H7 (cell line): ENCODE measurements at regions not wholly inside any gene's neighbourhood (a gene's known extent, or its start where the extent isn't known, plus 50 kb on each side); places are given as distances from the start of the nearest gene placed in this dataset.

ENCODE experiments used
- DNase-seq: peaks from one replicate; pipeline ENCODE4 v3.0.0; 2012
- H3K27me3 ChIP-seq: 2 replicates; pipeline ENCODE4 v1.6.0; 2011; ENCODE audit warnings: mild to moderate bottlenecking, low read length; ENCODE audit not compliant: control insufficient read depth, insufficient read depth
- H3K36me3 ChIP-seq: replicated peaks from 2 replicates; pipeline ENCODE4 v1.5.1; 2011; ENCODE audit warnings: low read length; ENCODE audit not compliant: control insufficient read depth, insufficient read depth
- H3K4me3 ChIP-seq: 2 replicates; pipeline ENCODE4 v1.5.1; 2011; ENCODE audit warnings: low read depth, mild to moderate bottlenecking, control low read depth, low read length, moderate library complexity; ENCODE audit not compliant: insufficient read depth

DNA sequence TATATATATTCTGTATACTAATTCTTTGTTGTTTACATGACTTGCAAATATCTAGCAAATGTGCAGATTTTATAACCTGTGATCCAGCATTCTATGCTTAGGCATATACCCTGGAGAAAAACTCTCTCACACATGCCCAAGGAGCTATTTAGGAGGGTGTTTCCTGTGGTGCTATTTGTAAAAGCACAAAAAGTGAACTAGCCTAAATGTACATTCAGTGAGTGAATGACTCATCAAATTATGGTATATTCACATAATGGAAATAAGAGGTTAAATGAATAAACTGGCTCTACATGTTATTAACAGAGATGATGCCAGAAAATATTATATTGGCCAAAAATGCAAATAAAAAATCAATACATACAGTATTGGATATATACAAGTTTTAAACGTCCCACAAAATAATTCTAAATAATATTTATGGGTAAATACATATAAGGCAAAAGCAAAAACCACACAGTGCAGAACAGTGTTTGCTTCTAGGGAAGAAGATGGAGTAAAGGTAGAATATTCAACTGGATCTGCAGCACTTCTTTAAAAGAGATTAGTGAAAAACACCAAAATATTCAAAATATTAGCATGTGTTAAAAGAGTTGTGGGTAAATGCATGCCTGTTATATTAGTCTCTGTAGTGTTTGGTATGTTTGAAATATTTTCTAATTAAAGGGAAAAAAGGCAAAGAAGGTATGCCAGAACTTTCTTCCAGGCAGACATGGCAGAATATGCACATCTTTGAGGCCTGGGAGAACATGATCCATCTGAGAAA is 344.7 kb downstream of the KLF5 start:
- DNase-seq = no peak

DNA sequence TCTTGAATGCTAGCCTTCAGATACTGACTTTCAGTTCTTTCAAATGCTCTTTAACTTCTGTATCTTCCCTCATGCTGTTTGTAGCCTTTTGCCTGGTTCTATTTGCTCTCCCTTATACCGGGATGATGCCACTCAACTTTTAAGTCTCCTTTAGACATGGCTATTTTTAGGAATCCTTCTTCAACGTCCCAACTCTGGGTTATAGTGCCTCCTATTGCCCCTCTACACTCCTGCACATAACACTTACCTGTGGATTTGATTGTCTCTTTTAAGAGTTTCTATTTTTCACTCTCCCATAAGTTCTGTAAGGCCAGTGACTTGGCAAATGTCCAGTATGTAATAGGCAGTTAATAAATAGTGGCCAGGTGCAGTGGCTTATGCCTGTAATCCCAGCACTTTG is 343.0 kb downstream of the KLF5 start:
- Histone ChIP-seq H3K4me3 (no peak overlapping the region), H3K36me3 (no peaks in the 10 kb centered on the region), H3K27me3 (no peaks in the 10 kb centered on the region)
- DNase-seq = peak; percentile 9

More for the DNA sequence above, 344.7 kb downstream of the KLF5 start:
- no peak overlapping the region for H3K4me3 ChIP-seq
- H3K36me3 ChIP-seq = no peaks in the 10 kb centered on the region
- H3K27me3 ChIP-seq = no peaks in the 10 kb centered on the region

DNA sequence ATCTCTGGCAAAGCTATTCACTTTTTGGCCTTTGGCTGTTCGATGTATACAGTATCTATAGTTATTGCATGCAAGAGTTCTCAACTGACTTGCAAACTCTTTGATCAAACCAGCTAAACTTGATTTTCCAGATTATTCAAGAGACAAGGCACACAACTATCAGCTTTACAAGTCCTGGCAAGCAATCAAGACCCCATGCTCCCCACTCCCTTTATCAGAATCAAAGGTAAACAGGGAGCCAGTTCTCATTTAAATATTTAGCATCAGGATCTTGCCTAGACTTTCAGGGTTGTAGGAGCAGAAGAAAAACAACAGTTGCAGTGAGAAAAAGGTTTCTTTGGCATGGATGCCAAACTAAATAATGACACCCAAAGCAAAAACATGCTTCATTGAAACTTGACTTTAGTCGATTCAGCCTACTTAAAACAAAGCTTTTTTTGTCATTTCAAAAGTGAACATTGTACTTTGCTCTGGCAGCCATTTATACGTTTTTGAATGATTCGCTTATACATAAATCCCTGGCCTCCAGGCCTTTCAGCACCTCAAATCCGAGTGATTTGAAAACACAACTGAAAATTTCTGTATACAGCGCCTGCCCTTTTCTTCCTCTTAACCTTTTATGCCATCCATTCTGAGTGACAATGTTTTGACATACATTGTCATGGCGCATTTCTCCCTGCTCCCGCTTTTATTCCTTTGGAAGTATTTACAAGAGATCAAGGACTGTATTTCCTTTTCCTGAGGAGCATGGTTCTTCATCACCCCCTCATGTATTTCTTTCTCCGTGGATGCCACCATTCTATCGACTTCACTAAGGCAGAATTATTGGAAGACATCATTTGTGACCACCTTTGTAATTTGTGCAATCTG is 340.8 kb downstream of the KLF5 start:
- DNase-seq = no peak
- no peaks in the 10 kb centered on the region for H3K36me3 ChIP-seq
- no peaks in the 10 kb centered on the region for H3K27me3 ChIP-seq
- H3K4me3 ChIP-seq = no peak overlapping the region

DNA sequence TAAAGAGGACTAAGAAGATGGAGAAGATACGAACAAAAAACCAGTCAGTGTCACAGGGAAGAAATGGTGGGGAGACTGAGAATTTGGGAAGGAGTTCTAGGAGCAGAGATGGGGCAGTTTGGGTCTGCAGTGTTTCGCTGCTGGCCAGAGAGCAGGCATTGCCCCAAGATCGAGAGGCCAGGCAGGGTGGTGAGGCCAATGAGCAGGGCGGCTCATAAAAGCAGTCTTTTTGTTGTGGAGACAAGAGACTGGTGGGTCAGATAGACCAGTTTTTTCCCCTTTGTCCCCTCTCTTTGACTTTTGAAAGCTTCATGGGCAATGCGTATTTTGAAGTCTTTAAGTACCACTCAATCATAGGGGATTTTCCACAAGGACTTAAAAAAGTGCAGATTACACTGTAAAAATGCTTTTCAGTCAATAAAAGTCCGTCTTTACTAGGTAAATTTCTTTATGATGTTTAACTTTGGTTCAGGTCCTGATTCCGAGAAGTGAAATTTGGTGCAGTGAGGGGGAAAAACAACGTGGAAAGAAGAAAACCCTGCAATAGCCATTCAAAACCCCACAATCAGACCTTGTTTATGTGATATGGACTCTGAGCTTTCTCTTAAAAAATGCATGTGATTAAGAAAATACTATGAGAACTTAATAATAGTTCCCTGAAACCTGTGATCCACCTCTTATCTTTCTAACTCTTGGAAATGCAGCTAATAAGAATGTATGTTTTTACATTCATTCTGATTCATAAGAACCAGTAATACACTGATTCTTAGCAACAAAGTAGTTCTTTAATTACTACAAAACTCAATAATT is 338.9 kb downstream of the KLF5 start:
- H3K36me3 ChIP-seq = no peaks in the 10 kb centered on the region
- no peak overlapping the region for H3K4me3 ChIP-seq
- H3K27me3 ChIP-seq = no peaks in the 10 kb centered on the region
- DNase-seq = no peak

DNA sequence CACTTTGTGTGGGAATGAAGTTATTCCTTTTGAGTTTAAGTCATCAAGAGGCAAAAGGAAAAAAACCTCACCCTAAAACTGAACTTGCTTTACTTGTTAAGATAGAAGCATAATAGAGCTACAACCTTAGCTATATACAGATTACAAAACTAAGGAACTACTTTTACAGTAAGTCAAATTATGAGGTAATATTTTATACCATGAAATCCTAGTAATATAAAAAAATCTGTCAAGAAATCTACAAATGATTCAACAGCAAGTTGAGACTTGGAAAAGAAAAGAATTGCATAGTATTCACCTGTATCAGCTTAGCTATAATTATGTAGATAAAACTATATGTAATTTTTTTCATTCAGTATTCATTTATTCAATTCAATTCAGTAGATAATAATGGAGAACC is 335.3 kb downstream of the KLF5 start:
- Histone ChIP-seq H3K36me3 (no peaks in the 10 kb centered on the region), H3K27me3 (no peaks in the 10 kb centered on the region), H3K4me3 (no peak overlapping the region)
- DNase-seq = no peak

DNA sequence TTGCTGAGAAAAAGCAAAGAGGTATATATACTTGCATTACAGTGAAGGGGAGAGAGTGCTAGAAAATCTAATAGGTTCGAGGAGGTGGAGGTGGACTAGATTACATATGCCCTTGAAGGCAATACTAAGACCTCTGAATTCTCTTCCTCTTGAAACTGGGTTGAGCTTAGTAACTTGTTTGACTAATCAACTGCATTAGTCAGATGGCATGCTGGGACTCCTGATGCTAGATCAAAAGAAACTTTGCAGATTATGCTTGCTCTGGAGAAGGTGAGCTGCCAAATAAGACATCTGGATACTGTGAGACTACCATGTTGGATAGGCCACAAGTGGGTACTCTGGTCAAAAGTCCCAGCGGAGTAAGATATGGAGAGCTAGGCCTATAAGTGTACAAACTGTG is 331.3 kb downstream of the KLF5 start:
- H3K27me3 ChIP-seq = no peaks in the 10 kb centered on the region
- H3K4me3 ChIP-seq = no peak overlapping the region
- no peaks in the 10 kb centered on the region for H3K36me3 ChIP-seq
- DNase-seq = no peak

DNA sequence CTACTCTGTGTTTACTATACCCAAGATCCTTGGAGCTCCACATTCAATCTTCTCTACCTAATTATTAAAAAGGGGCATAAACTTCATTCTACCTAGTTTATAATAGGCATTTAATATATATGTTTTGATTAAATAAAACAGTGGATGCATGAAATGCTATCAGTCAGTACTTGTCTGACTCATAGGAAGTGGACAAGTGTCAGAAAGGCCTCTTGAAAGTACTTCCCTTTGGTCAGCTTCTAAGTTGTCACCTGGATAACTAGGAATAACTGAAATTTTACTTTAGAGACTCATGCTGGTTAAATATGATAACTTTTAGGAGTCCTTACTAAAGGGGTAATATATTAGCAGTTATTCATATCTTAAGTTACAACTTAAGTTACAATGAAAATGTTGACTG is 329.8 kb downstream of the KLF5 start:
- Histone ChIP-seq H3K27me3 (no peaks in the 10 kb centered on the region), H3K36me3 (no peaks in the 10 kb centered on the region), H3K4me3 (no peak overlapping the region)
- no peak for DNase-seq

DNA sequence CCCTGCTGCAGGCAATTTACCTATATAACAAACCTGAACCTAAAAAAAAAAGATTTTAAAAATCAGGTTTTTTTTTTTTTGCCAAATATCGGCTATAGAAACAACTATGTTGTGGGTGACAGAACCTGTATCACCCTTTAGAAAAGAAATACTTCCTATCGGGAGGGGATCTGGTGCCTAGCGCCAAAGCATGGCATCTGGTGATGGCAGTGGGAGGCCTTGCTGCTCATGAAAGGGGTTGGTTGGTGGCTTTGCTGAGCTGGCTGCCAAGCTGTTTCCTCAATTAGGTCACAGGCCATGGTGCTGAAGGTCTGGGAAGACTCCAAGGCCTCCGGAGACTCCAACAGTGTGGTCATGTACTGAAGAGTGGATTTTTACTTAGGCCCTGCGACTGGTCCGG is 328.5 kb downstream of the KLF5 start:
- no peaks in the 10 kb centered on the region for H3K27me3 ChIP-seq
- no peak overlapping the region for H3K4me3 ChIP-seq
- DNase-seq = no peak
- H3K36me3 ChIP-seq = no peaks in the 10 kb centered on the region

DNA sequence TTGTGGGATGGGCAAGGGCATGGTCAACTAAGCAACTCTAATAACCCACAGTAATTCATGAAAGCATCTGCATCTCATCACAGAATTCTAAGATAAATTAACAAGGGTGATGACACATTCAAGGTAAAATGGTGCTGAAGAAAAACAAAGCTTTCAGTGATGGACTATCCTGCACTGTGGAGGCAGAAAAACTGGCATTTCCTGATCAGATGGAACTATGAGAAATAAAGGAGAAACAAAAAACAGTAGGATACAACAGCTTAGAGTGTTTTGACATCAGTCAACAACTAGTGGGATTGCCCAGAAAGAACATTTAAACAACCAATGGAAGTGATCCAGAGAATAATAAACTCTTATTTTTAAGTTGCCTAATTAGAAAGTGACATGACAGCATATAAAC is 327.0 kb downstream of the KLF5 start:
- no peaks in the 10 kb centered on the region for H3K27me3 ChIP-seq
- no peak for DNase-seq
- no peaks in the 10 kb centered on the region for H3K36me3 ChIP-seq
- H3K4me3 ChIP-seq = no peak overlapping the region

DNA sequence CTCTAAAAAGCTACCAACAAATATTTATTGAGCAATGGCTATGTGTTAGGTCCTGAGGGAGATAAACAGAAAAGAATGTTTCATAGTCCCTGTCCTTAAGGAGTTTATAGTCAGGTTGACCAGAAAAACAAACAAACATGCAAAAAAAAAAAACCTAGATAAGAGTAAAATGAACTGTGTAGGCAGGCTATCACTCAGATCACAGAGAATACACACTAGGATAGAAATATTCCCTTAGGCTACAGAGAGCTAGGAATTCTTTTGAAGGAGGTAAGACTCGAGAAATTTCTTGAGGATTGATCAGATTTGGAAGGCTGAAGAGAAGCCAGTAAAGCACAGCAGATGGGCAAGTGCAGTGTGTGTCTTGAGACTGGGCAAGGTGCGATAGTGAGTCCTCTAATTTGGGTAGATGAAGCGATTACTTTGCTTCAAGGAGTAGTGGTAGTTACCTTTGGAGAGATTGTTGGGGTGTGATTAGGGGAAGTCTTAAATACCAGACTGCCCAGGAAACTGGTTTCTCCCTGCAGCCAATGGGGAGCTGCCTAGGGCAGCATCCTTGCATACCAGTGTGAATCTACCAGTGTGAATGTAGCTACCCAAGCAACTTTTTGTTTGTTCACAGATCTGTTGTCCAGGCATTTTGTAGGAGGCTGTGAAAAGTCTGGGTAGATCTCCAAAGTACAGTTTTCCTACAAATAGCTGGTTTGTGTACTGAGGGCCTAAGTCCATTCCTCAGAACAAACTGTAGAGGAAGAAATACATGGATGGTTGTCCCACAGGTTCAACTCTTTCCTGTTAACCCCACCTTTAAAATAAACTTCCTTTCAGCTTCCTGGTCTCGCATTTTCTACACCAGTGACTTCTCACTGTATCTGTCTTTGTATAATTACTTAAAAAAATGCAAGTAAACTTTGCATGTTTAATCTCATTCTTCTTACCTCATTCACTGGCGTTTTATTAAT is 314.1 kb downstream of the KLF5 start:
- no peak for DNase-seq
- Histone ChIP-seq H3K4me3 (no peak overlapping the region), H3K36me3 (no peaks in the 10 kb centered on the region), H3K27me3 (no peaks in the 10 kb centered on the region)

DNA sequence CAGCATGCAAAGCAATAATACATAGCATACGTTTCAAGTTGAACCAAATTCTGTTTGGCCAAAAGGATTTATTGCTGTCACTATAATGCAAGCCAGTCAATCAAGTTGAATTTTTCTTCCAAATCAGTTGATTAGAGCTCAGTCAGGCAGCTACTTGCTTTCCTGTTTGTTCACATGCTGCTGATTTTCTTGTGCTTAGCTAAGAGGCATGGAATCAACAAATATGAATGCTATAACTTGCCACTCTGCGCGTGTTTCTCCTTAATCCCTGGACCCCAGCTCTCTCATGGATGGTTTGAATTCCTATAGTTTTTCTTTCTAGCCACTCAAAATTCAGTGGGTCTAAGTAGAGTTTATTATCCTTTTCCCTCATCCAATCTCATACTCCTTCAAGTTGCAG is 311.3 kb downstream of the KLF5 start:
- DNase-seq = no peak
- Histone ChIP-seq H3K27me3 (no peaks in the 10 kb centered on the region), H3K4me3 (no peak overlapping the region), H3K36me3 (no peaks in the 10 kb centered on the region)

DNA sequence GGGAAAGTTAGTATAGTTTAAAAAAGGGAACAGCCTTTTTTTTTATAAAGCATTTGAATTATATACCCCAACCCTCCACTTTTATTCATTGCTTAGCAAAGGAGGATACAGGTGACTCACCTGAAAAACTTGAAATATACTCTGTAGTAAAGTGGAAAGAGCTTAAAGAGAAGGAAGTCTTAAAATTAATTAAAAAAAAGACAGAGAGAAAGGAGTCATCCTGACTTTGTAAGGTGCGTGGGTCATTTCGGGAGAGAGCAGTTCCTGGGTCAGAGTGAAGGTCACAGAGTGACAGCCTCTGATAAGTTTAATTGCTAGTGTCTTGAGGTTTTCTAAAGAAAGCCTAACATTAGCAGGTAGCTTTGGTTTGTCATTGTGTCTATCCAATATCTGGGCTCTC is 310.3 kb downstream of the KLF5 start:
- Histone ChIP-seq H3K36me3 (no peaks in the 10 kb centered on the region), H3K27me3 (no peaks in the 10 kb centered on the region), H3K4me3 (no peak overlapping the region)
- no peak for DNase-seq

DNA sequence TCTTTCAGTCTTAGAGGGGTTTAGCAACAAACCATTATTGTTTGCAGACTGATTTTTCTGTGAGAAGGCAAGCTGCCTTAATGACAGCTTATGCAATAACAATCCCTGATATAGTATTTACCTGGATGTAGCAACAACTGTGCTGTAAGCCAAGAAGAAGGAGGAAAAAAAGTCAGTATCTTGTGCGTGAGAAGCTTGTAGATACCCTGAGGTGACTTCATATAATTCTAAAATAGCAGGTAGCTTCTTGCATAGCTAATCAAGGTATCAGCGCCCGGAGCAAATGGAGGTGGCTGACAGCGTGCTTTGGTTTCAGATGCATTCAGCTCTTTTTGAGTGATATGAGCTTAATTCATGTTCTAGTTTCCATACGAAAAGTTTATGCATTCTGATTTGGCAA is 309.8 kb downstream of the KLF5 start:
- H3K27me3 ChIP-seq = no peaks in the 10 kb centered on the region
- H3K4me3 ChIP-seq = no peak overlapping the region
- no peak for DNase-seq
- H3K36me3 ChIP-seq = no peaks in the 10 kb centered on the region

DNA sequence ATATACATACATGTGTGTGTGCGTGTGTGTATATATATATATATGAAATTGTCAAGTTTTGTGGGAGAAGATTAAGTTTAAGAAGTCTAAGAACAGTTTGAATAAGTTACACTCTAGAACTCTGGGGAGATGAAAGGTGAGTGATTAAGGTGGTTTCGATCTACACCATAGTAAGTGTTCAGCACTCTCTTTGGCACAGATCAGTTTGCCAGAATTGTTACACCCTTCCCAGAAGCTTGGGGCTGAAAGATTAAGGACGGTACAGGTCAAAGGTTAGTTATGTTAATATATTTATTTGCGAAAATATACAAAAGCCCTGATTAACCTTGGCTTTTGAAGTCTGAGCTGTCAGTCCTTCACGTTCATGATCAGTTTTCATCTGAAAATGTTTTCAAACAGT is 309.1 kb downstream of the KLF5 start:
- Histone ChIP-seq H3K36me3 (no peaks in the 10 kb centered on the region), H3K4me3 (no peak overlapping the region), H3K27me3 (no peaks in the 10 kb centered on the region)
- no peak for DNase-seq
